ENCODE measurements at regions not wholly inside any gene's neighbourhood (a gene's known extent, or its start where the extent isn't known, plus 50 kb on each side); places are given as distances from the start of the nearest gene placed in this dataset.

DNA sequence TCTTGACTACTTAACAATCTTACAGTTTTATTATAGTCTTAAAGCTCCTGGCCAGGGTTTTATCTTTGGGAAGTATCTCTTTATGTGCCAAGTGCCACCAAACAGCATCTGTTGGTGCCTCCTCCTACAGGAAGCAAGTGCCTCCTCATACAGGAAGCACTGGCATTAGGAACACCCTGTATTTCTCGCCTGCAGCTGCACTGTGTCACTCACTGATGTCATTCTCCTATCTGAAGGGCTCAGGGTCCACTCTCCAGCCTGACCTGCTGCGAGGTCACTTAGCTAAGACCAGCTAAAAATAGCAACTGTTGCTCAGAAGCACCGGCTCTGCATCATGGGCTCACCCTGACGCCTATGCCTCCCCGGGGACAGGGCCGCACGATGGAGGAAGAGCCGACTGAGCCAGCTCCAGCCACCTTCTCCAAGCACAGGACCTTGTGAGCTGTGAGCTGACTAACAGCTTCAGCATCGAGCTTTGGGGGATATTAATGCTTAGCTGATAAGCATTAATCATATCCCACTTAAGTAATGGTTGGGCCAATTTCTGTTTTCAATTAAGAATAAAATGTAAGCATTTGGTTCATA lies 66.3 kb upstream of the CD93 start:
- no peak overlapping the region for H3K4me3 ChIP-seq (replicated peaks; ENCODE audit: low read depth, low read length)
- TF ChIP-seq, protein P1, sequence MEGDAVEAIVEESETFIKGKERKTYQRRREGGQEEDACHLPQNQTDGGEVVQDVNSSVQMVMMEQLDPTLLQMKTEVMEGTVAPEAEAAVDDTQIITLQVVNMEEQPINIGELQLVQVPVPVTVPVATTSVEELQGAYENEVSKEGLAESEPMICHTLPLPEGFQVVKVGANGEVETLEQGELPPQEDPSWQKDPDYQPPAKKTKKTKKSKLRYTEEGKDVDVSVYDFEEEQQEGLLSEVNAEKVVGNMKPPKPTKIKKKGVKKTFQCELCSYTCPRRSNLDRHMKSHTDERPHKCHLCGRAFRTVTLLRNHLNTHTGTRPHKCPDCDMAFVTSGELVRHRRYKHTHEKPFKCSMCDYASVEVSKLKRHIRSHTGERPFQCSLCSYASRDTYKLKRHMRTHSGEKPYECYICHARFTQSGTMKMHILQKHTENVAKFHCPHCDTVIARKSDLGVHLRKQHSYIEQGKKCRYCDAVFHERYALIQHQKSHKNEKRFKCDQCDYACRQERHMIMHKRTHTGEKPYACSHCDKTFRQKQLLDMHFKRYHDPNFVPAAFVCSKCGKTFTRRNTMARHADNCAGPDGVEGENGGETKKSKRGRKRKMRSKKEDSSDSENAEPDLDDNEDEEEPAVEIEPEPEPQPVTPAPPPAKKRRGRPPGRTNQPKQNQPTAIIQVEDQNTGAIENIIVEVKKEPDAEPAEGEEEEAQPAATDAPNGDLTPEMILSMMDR (IDR thresholded peaks at IDR 0.05; ENCODE audit: low read length, missing control alignments) = no peak
- DNase-seq (ENCODE audit: low read depth) = peak; percentile 78

DNA sequence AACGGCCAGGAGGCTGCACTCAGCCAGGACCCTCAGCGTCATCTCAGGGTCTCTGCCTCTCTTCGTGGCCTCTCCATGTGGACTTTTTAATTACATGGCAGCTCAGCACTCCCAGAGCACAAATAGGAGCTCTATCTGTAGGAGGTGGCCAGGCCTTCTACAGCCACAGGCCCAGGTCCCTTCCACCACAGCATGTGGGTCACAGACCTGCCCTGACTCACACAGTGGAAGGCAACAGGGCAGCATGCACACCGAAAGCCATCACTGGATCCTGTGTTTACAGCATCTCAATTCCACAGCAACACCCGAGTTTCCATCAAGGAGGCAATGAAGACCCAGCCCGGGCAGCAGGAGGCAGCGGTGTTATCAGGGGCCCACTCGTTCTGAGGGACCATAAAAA lies 65.8 kb upstream of the CD93 start:
- no peak overlapping the region for H3K4me3 ChIP-seq (replicated peaks; ENCODE audit: low read depth, low read length)
- DNase-seq (ENCODE audit: low read depth) = no peak
- TF ChIP-seq, protein P1 (IDR thresholded peaks at IDR 0.05; ENCODE audit: low read length, missing control alignments) = no peak

DNA sequence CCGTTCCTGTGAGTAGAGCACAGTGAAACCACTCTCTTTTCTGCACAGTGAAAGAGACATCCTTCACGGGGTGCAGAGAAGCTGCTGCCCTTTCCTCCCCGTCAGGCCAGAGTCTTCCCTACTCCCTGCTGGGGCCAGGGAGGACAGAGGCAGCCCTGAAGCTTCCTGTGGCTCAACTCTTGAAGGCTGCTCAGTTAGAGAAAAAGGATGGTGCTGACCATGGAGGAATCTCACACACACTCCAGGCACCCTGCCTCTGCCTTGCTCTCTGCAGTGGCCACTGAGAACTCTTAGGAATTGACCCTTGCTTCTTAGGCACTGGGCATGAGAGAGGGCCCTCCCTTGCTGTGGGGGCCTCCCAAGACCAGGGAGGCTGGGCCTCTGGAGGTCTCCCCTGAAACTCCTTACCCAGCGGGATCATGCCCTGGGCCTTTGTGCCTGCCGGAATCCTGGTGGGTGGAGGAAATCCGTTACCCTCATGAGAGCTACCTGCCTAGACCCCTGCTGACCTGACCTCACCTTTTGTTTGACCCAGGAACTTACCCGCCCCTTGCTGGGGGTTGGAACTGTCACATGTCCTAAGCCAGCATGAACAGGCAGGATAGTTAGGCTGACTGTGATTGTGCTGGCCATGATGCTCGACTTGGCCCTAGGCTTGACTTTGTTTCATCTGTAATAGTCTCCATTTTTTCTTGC lies 65.0 kb upstream of the CD93 start:
- TF ChIP-seq, protein P1 (IDR thresholded peaks at IDR 0.05; ENCODE audit: low read length, missing control alignments) = no peak
- H3K4me3 ChIP-seq (replicated peaks; ENCODE audit: low read depth, low read length) = no peak overlapping the region
- DNase-seq (ENCODE audit: low read depth) = no peak

DNA sequence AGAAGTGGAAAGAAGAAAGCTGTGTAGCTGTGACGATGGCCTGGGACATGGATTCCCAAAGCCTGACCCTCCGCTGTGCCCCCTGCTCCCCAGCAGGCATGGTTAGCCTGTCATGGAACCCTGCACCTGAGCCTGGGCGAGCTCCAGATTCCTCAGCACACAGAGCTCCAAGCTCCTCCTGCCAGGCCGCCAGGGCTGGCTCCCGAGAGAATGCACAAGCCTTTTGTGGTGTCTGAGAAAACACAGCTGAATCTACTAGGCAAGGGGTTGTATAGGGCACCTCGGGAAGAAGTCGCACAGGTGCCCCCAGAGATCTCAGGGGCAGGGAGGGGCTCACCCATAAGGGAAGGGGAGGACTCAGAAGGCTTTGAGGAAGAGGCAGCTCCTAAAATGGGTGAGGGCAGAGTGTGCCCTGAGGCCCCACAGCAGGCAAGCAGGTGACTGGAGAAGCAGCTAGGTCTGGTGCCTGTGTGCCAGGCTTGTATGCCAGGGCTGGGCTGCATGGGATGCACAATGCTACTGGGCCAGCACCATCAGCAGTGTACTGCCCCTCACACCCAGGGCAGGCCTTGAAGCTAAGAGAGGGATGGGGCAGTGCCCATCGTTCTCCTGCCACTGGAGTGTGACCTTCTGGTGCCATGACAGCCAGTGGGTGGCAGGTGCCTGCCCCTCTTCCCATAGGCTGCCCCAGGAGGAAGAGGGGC lies 64.3 kb upstream of the CD93 start:
- DNase-seq (ENCODE audit: low read depth) = no peak
- no peak overlapping the region for H3K4me3 ChIP-seq (replicated peaks; ENCODE audit: low read depth, low read length)
- TF ChIP-seq, protein P1 (IDR thresholded peaks at IDR 0.05; ENCODE audit: low read length, missing control alignments) = no peak

DNA sequence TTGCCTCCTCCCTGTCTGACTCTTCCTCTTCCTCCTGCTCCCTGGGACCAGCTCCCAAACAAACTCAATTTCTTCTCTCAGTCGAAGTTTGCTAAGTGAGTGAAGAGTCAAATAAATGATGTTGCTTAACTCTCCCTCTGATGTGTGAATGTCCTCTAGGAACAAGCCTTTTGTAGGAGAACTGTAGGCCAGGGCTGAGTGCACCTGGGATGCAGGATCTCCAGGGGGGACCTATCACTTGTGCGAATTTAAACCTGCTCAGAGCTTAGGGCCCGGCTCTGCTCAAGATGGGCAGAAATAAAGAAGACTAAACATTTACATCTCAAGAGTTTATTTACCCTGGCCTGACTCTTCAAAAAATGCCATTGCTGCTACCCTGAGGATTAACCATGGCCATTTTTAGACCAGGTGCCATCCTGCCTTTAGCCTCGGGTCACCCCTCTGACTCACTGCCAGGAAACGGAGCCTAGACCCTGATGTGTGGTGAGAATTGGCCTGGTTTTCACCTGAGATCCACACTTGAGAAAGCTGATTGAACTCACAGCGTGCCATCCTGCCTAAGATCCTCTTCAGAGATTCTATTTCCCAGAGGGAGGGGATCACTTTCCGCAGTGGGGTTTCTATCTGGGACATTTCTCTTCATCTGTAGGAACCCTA lies 63.6 kb upstream of the CD93 start:
- no peak overlapping the region for H3K4me3 ChIP-seq (replicated peaks; ENCODE audit: low read depth, low read length)
- DNase-seq (ENCODE audit: low read depth) = no peak
- TF ChIP-seq, protein P1 (IDR thresholded peaks at IDR 0.05; ENCODE audit: low read length, missing control alignments) = no peak

DNA sequence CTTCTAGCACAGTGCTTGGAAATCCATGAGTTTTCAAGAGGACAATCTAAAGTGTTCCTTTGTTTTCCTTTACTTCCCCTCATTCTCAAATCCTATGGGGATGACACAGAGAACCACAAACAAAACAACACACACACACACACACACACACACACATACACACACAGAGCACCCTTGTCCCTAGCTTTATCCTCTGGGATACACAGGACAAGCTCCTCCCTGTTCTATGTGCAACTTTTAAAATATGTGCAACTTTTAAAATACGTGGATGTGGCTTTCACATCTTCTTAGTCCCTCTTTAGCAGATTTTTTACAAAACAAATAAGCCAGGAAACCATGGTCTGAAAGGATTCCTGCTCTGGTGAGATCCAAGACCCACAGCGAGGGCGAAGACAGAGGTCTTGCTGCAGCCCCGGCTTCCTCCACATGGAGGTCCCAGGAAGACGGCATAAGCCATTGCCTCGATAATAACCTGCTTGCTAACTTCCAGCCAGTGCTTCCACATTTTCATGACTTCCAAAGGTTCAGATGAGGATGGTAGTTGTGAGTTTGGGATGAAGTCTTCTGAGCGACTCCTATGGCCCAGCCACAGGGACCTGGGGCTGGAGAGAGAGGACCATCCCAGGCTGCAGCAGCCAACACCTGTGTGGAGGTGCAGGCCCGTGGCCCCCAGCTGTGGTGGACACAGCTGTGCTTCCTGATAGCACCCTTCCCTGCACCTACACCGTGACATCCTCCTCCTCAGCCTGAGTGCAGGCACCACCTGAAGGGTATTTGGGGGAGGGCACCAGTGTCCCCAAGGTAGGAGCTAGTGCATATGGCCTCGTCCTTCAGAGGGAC lies 62.8 kb upstream of the CD93 start:
- TF ChIP-seq, protein P1 (IDR thresholded peaks at IDR 0.05; ENCODE audit: low read length, missing control alignments) = no peak
- H3K4me3 ChIP-seq (replicated peaks; ENCODE audit: low read depth, low read length) = no peak overlapping the region
- no peak for DNase-seq (ENCODE audit: low read depth)

All from fibroblast of pulmonary artery (primary cell).